GM18511 (cell line): ENCODE measurements at regions not wholly inside any gene's neighbourhood (a gene's known extent, or its start where the extent isn't known, plus 50 kb on each side); places are given as distances from the start of the nearest gene placed in this dataset.

Source experiments
- ATAC-seq: cut with Tn5 transposase; IDR thresholded peaks from one replicate; pipeline ENCODE4 v1.9.1; 2021; ENCODE audit warnings: mild to moderate bottlenecking, moderate library complexity; ENCODE audit not compliant: unreplicated experiment

- ATAC-seq: no peak
These were observed 292.4 kb downstream of the EFNB2 start for GRCh38 chr13:106243011-106243565.

GRCh38 chr13:106241974-106242953 lies 293.2 kb downstream of the EFNB2 start:
- ATAC-seq: no peak

- no peak for ATAC-seq
These were observed 296.8 kb downstream of the EFNB2 start for GRCh38 chr13:106238690-106239089.

GRCh38 chr13:106234636-106235035 lies 300.8 kb downstream of the EFNB2 start:
- ATAC-seq: no peak

GRCh38 chr13:106233134-106233735 lies 302.2 kb downstream of the EFNB2 start:
- no peak for ATAC-seq

GRCh38 chr13:106232681-106233080 lies 302.8 kb downstream of the EFNB2 start:
- no peak for ATAC-seq

GRCh38 chr13:106230450-106230849 lies 305.0 kb downstream of the EFNB2 start:
- ATAC-seq: no peak

- no peak for ATAC-seq
These were observed 310.3 kb downstream of the EFNB2 start for GRCh38 chr13:106225126-106225525.

- ATAC-seq: no peak
These were observed 315.3 kb downstream of the EFNB2 start for GRCh38 chr13:106220211-106220610.

- no peak for ATAC-seq
These were observed 322.3 kb downstream of the EFNB2 start for GRCh38 chr13:106213028-106213757.

GRCh38 chr13:106212386-106213010 lies 323.0 kb downstream of the EFNB2 start:
- ATAC-seq: no peak

GRCh38 chr13:106210324-106210723 lies 325.1 kb downstream of the EFNB2 start:
- ATAC-seq: no peak

- no peak for ATAC-seq
These were observed 329.6 kb downstream of the EFNB2 start for GRCh38 chr13:106205871-106206270.

GRCh38 chr13:106197496-106197895 lies 338.0 kb downstream of the EFNB2 start:
- no peak for ATAC-seq

GRCh38 chr13:106187501-106188095 lies 347.9 kb downstream of the EFNB2 start:
- ATAC-seq: no peak

GRCh38 chr13:106187101-106187500 lies 348.4 kb downstream of the EFNB2 start:
- ATAC-seq: no peak

- ATAC-seq: no peak
These were observed 349.0 kb downstream of the EFNB2 start for GRCh38 chr13:106186366-106187030.

GRCh38 chr13:106184790-106185189 lies 350.7 kb downstream of the EFNB2 start:
- no peak for ATAC-seq

- ATAC-seq: no peak
These were observed 351.9 kb downstream of the EFNB2 start for GRCh38 chr13:106183410-106184065.
